GM19452 (cell line): ENCODE measurements at regions not wholly inside any gene's neighbourhood (a gene's known extent, or its start where the extent isn't known, plus 50 kb on each side); places are given as distances from the start of the nearest gene placed in this dataset.
"Not testable (repeated sequence)": the region's sequence is repeated elsewhere in the genome, so short reads cannot be mapped to it uniquely, and the experiment has no call there.

Experiments used
- ATAC-seq: cut with Tn5 transposase; IDR thresholded peaks from one replicate; pipeline ENCODE4 v1.9.1; 2021; ENCODE audit not compliant: unreplicated experiment

GRCh38 chr4:140219567-140219966, 65.6 kb upstream of the MAML3 start:
- ATAC-seq: no peak

GRCh38 chr4:140219070-140219469, 65.1 kb upstream of the MAML3 start:
- ATAC-seq: not testable (repeated sequence)

GRCh38 chr4:140213749-140214148, 59.8 kb upstream of the MAML3 start:
- ATAC-seq: no peak

GRCh38 chr4:140213116-140213515, 59.1 kb upstream of the MAML3 start:
- ATAC-seq: no peak

- no peak for ATAC-seq
Measured at GRCh38 chr4:140212646-140213045, 58.7 kb upstream of the MAML3 start.

- ATAC-seq: no peak
Measured at GRCh38 chr4:140212194-140212593, 58.2 kb upstream of the MAML3 start.

GRCh38 chr4:140211693-140212092, 57.7 kb upstream of the MAML3 start:
- ATAC-seq: no peak

GRCh38 chr4:140211161-140211560, 57.2 kb upstream of the MAML3 start:
- ATAC-seq: no peak

- no peak for ATAC-seq
Measured at GRCh38 chr4:140208921-140209320, 54.9 kb upstream of the MAML3 start.
